Cerebellar cortex (tissue), 1 donor: ENCODE measurements at regions not wholly inside any gene's neighbourhood (a gene's known extent, or its start where the extent isn't known, plus 50 kb on each side); places are given as distances from the start of the nearest gene placed in this dataset.

Source experiments
- DNase-seq: peaks from one replicate; pipeline ENCODE4 v3.0.0-alpha.2; 2015; ENCODE audit warnings: low spot score

- no peak for DNase-seq
These were observed 186.2 kb downstream of the RHOU start for GRCh38 chr1:228921481-228921880.

GRCh38 chr1:228922722-228923376, 187.6 kb downstream of the RHOU start:
- DNase-seq, result no peak

- DNase-seq, result no peak
These were observed 188.9 kb downstream of the RHOU start for GRCh38 chr1:228923973-228924686.

GRCh38 chr1:228925691-228926090, 190.4 kb downstream of the RHOU start:
- DNase-seq, result no peak

- DNase-seq, result no peak
These were observed 192.1 kb downstream of the RHOU start for GRCh38 chr1:228927421-228927820.

- no peak for DNase-seq
These were observed 192.9 kb downstream of the RHOU start for GRCh38 chr1:228927946-228928898.

- DNase-seq, result no peak
These were observed 194.3 kb downstream of the RHOU start for GRCh38 chr1:228929476-228930027.

GRCh38 chr1:228930479-228930957, 195.2 kb downstream of the RHOU start:
- no peak for DNase-seq

- DNase-seq, result no peak
These were observed 198.5 kb downstream of the RHOU start for GRCh38 chr1:228933753-228934152.

GRCh38 chr1:228935198-228935663, 200.0 kb downstream of the RHOU start:
- no peak for DNase-seq

GRCh38 chr1:228935855-228936727, 200.8 kb downstream of the RHOU start:
- DNase-seq, result no peak

- no peak for DNase-seq
These were observed 201.6 kb downstream of the RHOU start for GRCh38 chr1:228936881-228937280.

- no peak for DNase-seq
These were observed 202.1 kb downstream of the RHOU start for GRCh38 chr1:228937351-228937750.

- no peak for DNase-seq
These were observed 202.7 kb downstream of the RHOU start for GRCh38 chr1:228937851-228938536.

- DNase-seq, result no peak
These were observed 203.2 kb downstream of the RHOU start for GRCh38 chr1:228938537-228938901.

GRCh38 chr1:228939001-228939691, 203.9 kb downstream of the RHOU start:
- DNase-seq, result no peak

GRCh38 chr1:228939881-228940392, 204.7 kb downstream of the RHOU start:
- no peak for DNase-seq

- DNase-seq, result no peak
These were observed 205.2 kb downstream of the RHOU start for GRCh38 chr1:228940526-228940925.

GRCh38 chr1:228940926-228941325, 205.6 kb downstream of the RHOU start:
- no peak for DNase-seq

- no peak for DNase-seq
These were observed 206.4 kb downstream of the RHOU start for GRCh38 chr1:228941666-228942065.
